IPS-NIHi11 (cell line): ENCODE measurements at regions not wholly inside any gene's neighbourhood (a gene's known extent, or its start where the extent isn't known, plus 50 kb on each side); places are given as distances from the start of the nearest gene placed in this dataset.
A peak's percentile ranks its signal among the peaks of the same experiment; 100 is the strongest.

Experiments
- DNase-seq: peaks from one replicate; pipeline ENCODE4 v3.0.0; 2012; ENCODE audit warnings: mixed read lengths, low spot score

GRCh38 chr2:148567716-148568115, 76.8 kb upstream of the EPC2 start:
- DNase-seq: no peak

DNA sequence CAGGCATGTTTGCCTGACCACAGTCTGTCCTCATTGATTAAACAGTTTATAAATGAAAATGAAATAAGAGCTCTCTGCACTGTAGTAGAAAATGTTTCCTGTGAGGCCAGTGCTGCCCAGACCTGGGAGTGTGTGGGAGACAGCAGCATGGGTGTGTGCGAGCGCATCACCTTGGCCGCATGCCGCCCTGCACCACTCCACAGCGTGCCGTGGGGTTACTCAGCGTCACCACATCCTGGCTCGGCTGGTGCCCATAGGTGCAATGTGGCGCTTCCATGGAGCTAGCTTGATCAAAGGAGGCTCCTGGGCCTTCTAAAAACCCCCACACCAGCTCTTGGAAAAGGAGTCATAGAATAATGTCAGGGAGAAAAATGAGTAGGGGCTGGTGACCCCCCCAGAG, 76.0 kb upstream of the EPC2 start:
- DNase-seq: no peak

DNA sequence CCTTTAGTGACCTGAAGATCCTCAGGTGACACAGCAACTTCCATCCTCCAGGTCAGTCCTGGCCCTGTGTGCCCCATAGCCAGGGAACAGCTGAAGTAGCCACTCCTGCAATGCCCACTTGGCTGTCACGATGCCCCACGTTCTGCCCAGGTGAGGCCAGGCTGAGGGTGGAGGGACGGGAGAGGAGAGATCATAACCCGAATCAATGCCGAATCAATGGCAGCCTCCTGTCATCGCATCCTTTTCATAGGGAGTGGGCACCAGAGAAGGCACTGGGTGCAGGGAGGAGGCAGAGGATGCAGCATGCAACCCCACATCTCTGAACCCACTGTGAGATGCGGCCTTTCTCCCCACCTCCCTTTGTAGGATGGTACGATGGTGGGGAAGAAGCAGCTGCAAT, 75.3 kb upstream of the EPC2 start:
- DNase-seq: no peak

GRCh38 chr2:148570989-148571388, 73.6 kb upstream of the EPC2 start:
- no peak for DNase-seq

- DNase-seq: peak; percentile 57
These were observed 66.6 kb upstream of the EPC2 start for GRCh38 chr2:148577845-148578492.

DNA sequence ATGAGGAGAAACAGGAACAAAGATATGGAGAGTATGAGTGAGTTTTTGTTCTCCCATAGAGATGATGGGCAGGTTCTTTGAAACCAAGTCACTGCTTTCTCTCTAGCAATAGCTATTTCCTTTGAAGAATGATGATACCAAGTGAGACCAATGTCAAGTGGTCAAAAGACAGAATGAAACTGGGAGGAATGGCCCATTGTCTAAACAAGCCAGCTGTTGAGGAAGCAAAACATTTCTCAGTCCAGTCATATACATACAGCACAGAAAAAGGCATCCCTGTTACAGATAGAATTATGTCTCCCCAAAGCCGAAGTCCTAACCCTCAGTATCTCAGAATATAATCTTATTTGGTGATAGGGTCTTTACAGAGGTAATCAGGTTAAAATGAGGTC, 66.1 kb upstream of the EPC2 start:
- DNase-seq: no peak

DNA sequence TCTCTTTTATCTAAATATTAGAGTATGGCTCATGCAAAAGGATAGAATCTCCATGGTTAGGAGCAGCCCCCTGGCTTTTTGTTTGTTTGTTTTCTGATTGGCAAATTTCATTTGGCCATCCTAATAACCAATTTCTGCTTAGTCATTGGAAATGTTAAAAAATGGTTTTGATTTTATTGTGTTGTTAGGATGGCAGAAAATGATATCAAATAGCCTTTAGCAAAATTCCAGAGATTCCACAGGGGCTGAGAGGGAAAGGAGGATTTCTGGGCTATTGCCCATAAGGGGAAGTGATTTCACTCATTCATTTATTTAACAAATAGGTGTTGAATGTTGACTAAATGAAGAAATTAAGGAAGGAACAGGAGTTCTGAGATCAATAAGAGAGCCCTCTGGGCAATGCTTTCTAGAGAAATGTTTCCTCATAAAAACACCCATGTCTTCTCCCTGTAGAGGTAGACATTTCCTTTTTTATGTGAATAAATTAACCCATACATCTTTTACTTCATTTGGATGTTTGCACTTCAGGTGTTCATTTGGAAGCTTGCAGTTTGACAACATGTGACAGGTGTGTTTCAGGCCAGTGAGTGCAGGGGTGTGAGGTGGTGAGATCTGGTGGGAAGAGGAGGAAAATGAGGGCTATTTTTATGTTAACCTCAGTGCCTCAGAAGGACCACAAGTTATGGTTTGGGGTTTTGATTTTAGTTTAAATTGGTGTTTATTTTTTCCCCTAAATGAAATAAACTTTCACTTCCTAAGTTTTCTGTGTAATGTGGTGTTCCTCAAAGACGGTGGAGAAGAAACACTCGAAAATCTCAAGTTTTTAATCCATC, 61.7 kb upstream of the EPC2 start:
- DNase-seq: no peak

DNA sequence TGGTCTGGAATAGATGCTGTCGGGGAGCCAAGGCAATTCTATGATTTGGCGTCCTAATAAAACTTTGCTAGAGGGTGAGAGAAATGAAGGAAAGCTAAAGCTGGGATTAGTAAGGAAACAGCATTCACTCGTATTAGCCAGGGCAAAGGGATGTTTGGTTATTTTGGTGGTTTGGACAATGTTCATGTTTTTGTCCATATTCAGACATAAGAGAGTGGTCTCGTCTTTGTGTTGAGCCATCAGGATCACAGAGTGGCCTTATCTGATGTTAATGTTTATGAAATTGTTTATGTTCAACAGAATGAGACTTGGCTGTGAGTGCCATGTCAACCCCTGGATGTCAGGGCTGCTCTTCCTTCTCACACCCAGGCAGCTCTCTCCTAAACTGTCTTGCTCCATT, 58.9 kb upstream of the EPC2 start:
- DNase-seq: no peak

- no peak for DNase-seq
These were observed 57.9 kb upstream of the EPC2 start for GRCh38 chr2:148586522-148587128.

GRCh38 chr2:148590612-148591011, 53.9 kb upstream of the EPC2 start:
- DNase-seq: no peak

DNA sequence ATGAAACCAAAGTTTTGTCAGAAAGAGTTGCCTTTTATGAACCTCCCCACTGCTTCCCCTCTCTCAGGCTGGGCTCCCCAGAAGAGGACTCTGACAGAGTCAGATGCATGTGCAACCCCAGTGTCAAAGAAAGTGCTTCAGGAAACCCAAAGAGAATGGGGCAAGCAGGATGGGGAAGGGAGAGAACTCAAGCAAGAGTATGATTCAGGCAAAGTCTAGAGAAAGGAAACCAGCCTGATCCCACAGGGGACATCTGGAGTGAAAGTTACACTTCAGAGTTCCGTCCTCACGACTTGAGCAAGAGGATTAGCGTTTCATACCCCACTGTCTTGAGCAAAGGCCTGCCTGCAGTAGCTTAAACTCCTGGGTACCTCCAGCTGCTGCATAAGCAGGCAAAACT, 51.8 kb upstream of the EPC2 start:
- DNase-seq: no peak

- no peak for DNase-seq
These were observed 51.1 kb upstream of the EPC2 start for GRCh38 chr2:148593421-148593820.

DNA sequence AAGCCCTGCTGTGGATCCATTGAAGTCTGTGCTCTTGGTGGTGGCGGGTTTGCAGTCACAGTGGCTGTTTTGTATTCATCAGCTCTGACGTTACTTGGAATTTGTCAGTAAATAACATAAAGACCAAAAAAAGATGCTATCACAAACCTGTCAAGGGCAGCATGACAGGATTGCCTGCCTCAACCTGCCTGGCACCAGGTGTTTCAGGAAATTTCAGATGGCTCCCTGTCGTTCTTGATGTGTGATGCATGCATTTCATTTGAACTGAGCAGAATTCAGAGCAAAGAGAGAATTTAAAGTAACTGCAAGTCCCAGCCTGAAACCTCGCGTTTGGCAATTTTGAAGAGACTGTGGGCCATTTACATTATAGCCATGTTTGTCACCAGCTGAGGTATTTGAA, 50.3 kb upstream of the EPC2 start:
- DNase-seq: no peak
